Transverse colon (tissue), 4 donors: ENCODE measurements at regions not wholly inside any gene's neighbourhood (a gene's known extent, or its start where the extent isn't known, plus 50 kb on each side); places are given as distances from the start of the nearest gene placed in this dataset.

ENCODE experiments used
- DNase-seq: peaks from one replicate; pipeline ENCODE4 v3.0.0-alpha.2; 2019
- H3K27ac ChIP-seq, 4 donors: fragments of 200-600 bp; sonication (generic); 2 replicates each; pipeline ENCODE4 v1.5.1; 2016 to 2018; ENCODE audit warnings: inconsistent platforms in 4 of 4
- H3K27me3 ChIP-seq: fragments of 200-600 bp; sonication (generic); 2 replicates; pipeline ENCODE4 v1.5.1; 2017; ENCODE audit warnings: inconsistent platforms
- H3K36me3 ChIP-seq, 4 donors: fragments of 200-600 bp; sonication (generic); 2 replicates each; pipeline ENCODE4 v1.5.1; 2017 to 2019; ENCODE audit warnings: inconsistent platforms in 4 of 4
- H3K4me1 ChIP-seq, 4 donors: fragments of 200-600 bp; sonication (generic); 2 replicates each; pipeline ENCODE4 v1.5.1; 2017 to 2020; ENCODE audit warnings: inconsistent platforms in 4 of 4
- H3K4me3 ChIP-seq, 4 donors: fragments of 200-600 bp; sonication (generic); 1 replicate in 1 of 4; 2 replicates in 3 of 4; pipeline versions ENCODE4 v1.5.1 to v1.6.1; 2017 to 2019; ENCODE audit warnings: inconsistent platforms in 4 of 4
- H3K9me3 ChIP-seq, 2 donors: fragments of 200-600 bp; sonication (generic); 2 replicates each; pipeline ENCODE4 v1.5.1; 2017 to 2019; ENCODE audit warnings: inconsistent platforms in 2 of 2
- EP300 ChIP-seq: sonication (generic); formaldehyde crosslinking; IDR thresholded peaks from one replicate; pipeline ENCODE4 v1.6.1; 2017; ENCODE audit warnings: antibody characterized with exemption, low read depth
- POLR2A ChIP-seq: fragments of 450-650 bp; IDR thresholded peaks from one replicate; pipeline ENCODE4 v1.6.1; 2016; ENCODE audit warnings: antibody characterized with exemption, mild to moderate bottlenecking, moderate library complexity
- POLR2AphosphoS5 ChIP-seq, 3 donors: sonication (generic); formaldehyde crosslinking; IDR thresholded peaks; one replicate each; pipeline ENCODE4 v1.6.1; 2016; ENCODE audit warnings: antibody characterized with exemption in 3 of 3
- WGBS, 2 donors: methylation state at CpG; one replicate each; pipeline ENCODE4 v1.1.5; 2018; ENCODE audit warnings: low coverage in 1 of 2; 5-methylcytosine and 5-hydroxymethylcytosine counted together
- in situ Hi-C, 4 donors: fragments of 200-750 bp; cut with MboI; loops; one replicate each; pipeline versions ENCODE4 v1.15.0 to v1.15.1; 2017; ENCODE audit warnings: low sequenced_read_pairs in 3 of 4, low pct_ligation_motif_present in 1 of 4, low pct_unique_long_range_greater_than_20kb in 1 of 4
- intact Hi-C: fragments of 100-400 bp; cut with DNase I; formaldehyde crosslinking; loops from one replicate; pipeline ENCODE4 v1.15.1; 2023; ENCODE audit warnings: low total_unique reads
- TF ChIP-seq, protein P1 (sequence below), 5 experiments: fragments of 200-600 bp in 3 of 5; fragments of 450-650 bp in 2 of 5; sonication (generic) in 3 of 5; IDR thresholded peaks; 1 replicate in 2 of 5; 2 replicates in 3 of 5; pipeline ENCODE4 v1.5.1; 2016 to 2017; ENCODE audit warnings: antibody characterized with exemption in 5 of 5, inconsistent platforms in 3 of 5, mild to moderate bottlenecking in 2 of 5, moderate library complexity in 1 of 5

- no peaks in the 10 kb centered on the region for H3K36me3 ChIP-seq
- H3K27ac ChIP-seq = no peak overlapping the region
- H3K4me1 ChIP-seq = no peaks in the 10 kb centered on the region
- in situ Hi-C loops (no loop called here), intact Hi-C loops (no loop called here)
- no peaks in the 10 kb centered on the region for H3K9me3 ChIP-seq
- H3K27me3 ChIP-seq = no peaks in the 10 kb centered on the region
- H3K4me3 ChIP-seq = no peak overlapping the region
- TF ChIP-seq POLR2AphosphoS5 (IDR thresholded peaks at IDR 0.05) = no peak
- no peak for TF ChIP-seq POLR2A
- no peak for TF ChIP-seq EP300
- TF ChIP-seq, protein P1, sequence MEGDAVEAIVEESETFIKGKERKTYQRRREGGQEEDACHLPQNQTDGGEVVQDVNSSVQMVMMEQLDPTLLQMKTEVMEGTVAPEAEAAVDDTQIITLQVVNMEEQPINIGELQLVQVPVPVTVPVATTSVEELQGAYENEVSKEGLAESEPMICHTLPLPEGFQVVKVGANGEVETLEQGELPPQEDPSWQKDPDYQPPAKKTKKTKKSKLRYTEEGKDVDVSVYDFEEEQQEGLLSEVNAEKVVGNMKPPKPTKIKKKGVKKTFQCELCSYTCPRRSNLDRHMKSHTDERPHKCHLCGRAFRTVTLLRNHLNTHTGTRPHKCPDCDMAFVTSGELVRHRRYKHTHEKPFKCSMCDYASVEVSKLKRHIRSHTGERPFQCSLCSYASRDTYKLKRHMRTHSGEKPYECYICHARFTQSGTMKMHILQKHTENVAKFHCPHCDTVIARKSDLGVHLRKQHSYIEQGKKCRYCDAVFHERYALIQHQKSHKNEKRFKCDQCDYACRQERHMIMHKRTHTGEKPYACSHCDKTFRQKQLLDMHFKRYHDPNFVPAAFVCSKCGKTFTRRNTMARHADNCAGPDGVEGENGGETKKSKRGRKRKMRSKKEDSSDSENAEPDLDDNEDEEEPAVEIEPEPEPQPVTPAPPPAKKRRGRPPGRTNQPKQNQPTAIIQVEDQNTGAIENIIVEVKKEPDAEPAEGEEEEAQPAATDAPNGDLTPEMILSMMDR (IDR thresholded peaks at IDR 0.05) = no peak
- no peak for DNase-seq
- WGBS, 2 donors = 75% methylated on average over 1 of the region's 1 CpG; no CpG with 5 or more reads in 1 of the 2 donors
These were observed 358.4 kb downstream of the BTBD3 start for GRCh38 chr20:12276011-12276673.

GRCh38 chr20:12287575-12287974, 369.9 kb downstream of the BTBD3 start:
- intact Hi-C loops = no loop called here

GRCh38 chr20:12289465-12289864, 371.8 kb downstream of the BTBD3 start:
- no peak overlapping the region for H3K4me3 ChIP-seq
- in situ Hi-C loops = no loop called here
- WGBS, 2 donors = 40 to 57% methylated on average over 3 to 4 of the region's 4 CpGs

More at GRCh38 chr20:12287575-12287974, 369.9 kb downstream of the BTBD3 start:
- 36 to 45% methylated on average over 2 of the region's 2 CpGs for WGBS, 2 donors
- in situ Hi-C loops = no loop called here
- TF ChIP-seq, protein P1 (IDR thresholded peaks at IDR 0.05) = no peak
- TF ChIP-seq POLR2AphosphoS5 (IDR thresholded peaks at IDR 0.05) (no peak), EP300 (no peak), POLR2A (no peak)
- Histone ChIP-seq H3K9me3 (no peaks in the 10 kb centered on the region), H3K27ac (no peak overlapping the region), H3K4me3 (no peak overlapping the region), H3K36me3 (no peaks in the 10 kb centered on the region), H3K27me3 (no peaks in the 10 kb centered on the region), H3K4me1 (no peaks in the 10 kb centered on the region)
- DNase-seq = no peak

GRCh38 chr20:12291386-12291785, 373.7 kb downstream of the BTBD3 start:
- H3K4me3 ChIP-seq = no peak overlapping the region
- TF ChIP-seq POLR2A (no peak), EP300 (no peak), POLR2AphosphoS5 (IDR thresholded peaks at IDR 0.05) (no peak)
- TF ChIP-seq, protein P1 (IDR thresholded peaks at IDR 0.05) = no peak
- no peak for DNase-seq
- WGBS, 2 donors = 58 to 60% methylated on average over 2 to 3 of the region's 3 CpGs
- no peaks in the 10 kb centered on the region for H3K9me3 ChIP-seq
- intact Hi-C loops (no loop called here), in situ Hi-C loops (no loop called here)
- no peak overlapping the region for H3K27ac ChIP-seq
- no peaks in the 10 kb centered on the region for H3K27me3 ChIP-seq
- H3K4me1 ChIP-seq = no peaks in the 10 kb centered on the region
- H3K36me3 ChIP-seq = no peaks in the 10 kb centered on the region

More at GRCh38 chr20:12289465-12289864, 371.8 kb downstream of the BTBD3 start:
- intact Hi-C loops = no loop called here
- TF ChIP-seq, protein P1 (IDR thresholded peaks at IDR 0.05) = no peak
- TF ChIP-seq EP300 = no peak
- no peak for TF ChIP-seq POLR2AphosphoS5 (IDR thresholded peaks at IDR 0.05)
- no peak for TF ChIP-seq POLR2A
- H3K4me1 ChIP-seq = no peaks in the 10 kb centered on the region
- H3K36me3 ChIP-seq = no peaks in the 10 kb centered on the region
- no peak for DNase-seq
- no peaks in the 10 kb centered on the region for H3K9me3 ChIP-seq
- H3K27ac ChIP-seq = no peak overlapping the region
- H3K27me3 ChIP-seq = no peaks in the 10 kb centered on the region
